Fibroblast of lung (primary cell): ENCODE measurements at regions not wholly inside any gene's neighbourhood (a gene's known extent, or its start where the extent isn't known, plus 50 kb on each side); places are given as distances from the start of the nearest gene placed in this dataset.

ENCODE experiments used
- DNase-seq, 2 donors: peaks; one replicate each; pipeline versions ENCODE4 v3.0.0 to v3.0.0-alpha.2; 2010; ENCODE audit warnings: low read depth in 2 of 2
- H2AFZ ChIP-seq: 2 replicates; pipeline ENCODE4 v1.5.1; 2012; ENCODE audit warnings: low read length, control low read depth, inconsistent platforms
- H3K27ac ChIP-seq: 2 replicates; pipeline ENCODE4 v1.5.1; 2011; ENCODE audit warnings: low read length, control low read depth; ENCODE audit not compliant: insufficient read depth
- H3K27me3 ChIP-seq: 2 replicates; pipeline ENCODE4 v1.5.1; 2011; ENCODE audit warnings: mild to moderate bottlenecking, low read length; ENCODE audit not compliant: control insufficient read depth, insufficient read depth
- H3K36me3 ChIP-seq: 2 replicates; pipeline ENCODE4 v1.5.1; 2011; ENCODE audit warnings: low read length; ENCODE audit not compliant: control insufficient read depth, insufficient read depth
- H3K4me1 ChIP-seq: 2 replicates; pipeline ENCODE4 v1.5.1; 2011; ENCODE audit warnings: low read length; ENCODE audit not compliant: control insufficient read depth, insufficient read depth; ENCODE audit errors: extremely low read depth
- H3K4me2 ChIP-seq: 2 replicates; pipeline ENCODE4 v1.5.1; 2011; ENCODE audit warnings: low read length, control low read depth; ENCODE audit not compliant: insufficient read depth; ENCODE audit errors: extremely low read depth
- H3K4me3 ChIP-seq, 4 experiments: fragments of 200-600 bp in 1 of 4; sonication (generic) in 1 of 4; replicated peaks in 1 of 4; 2 replicates each; pipeline ENCODE4 v1.5.1; 2011 to 2016; ENCODE audit warnings: low read length in 4 of 4, low read depth in 3 of 4, mild to moderate bottlenecking in 3 of 4, control low read depth in 2 of 4, inconsistent platforms in 1 of 4, mixed read lengths in 1 of 4; ENCODE audit not compliant: insufficient read depth in 1 of 4; ENCODE audit errors: control extremely low read depth in 1 of 4
- H3K79me2 ChIP-seq: 2 replicates; pipeline ENCODE4 v1.5.1; 2012; ENCODE audit warnings: mild to moderate bottlenecking, low read length, inconsistent platforms; ENCODE audit not compliant: control insufficient read depth, insufficient read depth
- H3K9ac ChIP-seq: 2 replicates; pipeline ENCODE4 v1.5.1; 2011; ENCODE audit warnings: mild to moderate bottlenecking, low read length, control low read depth; ENCODE audit not compliant: insufficient read depth
- H3K9me3 ChIP-seq: 2 replicates; pipeline ENCODE4 v1.5.1; 2012; ENCODE audit warnings: low read depth, low read length; ENCODE audit not compliant: control insufficient read depth, insufficient read depth
- H4K20me1 ChIP-seq: 2 replicates; pipeline ENCODE4 v1.5.1; 2011; ENCODE audit warnings: low read length; ENCODE audit not compliant: control insufficient read depth, insufficient read depth; ENCODE audit errors: extremely low read depth
- EZH2 ChIP-seq: IDR thresholded peaks from 2 replicates; pipeline ENCODE4 v1.5.1; 2012; ENCODE audit warnings: low read length, control low read depth, mild to moderate bottlenecking; ENCODE audit errors: missing control alignments
- TF ChIP-seq, protein P1 (sequence below), 2 donors: IDR thresholded peaks in 1 of 2; conservative IDR thresholded peaks in 1 of 2; 1 replicate in 1 of 2; 2 replicates in 1 of 2; pipeline ENCODE4 v1.5.1; 2011 to 2012; ENCODE audit warnings: low read length in 2 of 2, control low read depth in 1 of 2, inconsistent platforms in 1 of 2, low read depth in 1 of 2, mild to moderate bottlenecking in 1 of 2

DNA sequence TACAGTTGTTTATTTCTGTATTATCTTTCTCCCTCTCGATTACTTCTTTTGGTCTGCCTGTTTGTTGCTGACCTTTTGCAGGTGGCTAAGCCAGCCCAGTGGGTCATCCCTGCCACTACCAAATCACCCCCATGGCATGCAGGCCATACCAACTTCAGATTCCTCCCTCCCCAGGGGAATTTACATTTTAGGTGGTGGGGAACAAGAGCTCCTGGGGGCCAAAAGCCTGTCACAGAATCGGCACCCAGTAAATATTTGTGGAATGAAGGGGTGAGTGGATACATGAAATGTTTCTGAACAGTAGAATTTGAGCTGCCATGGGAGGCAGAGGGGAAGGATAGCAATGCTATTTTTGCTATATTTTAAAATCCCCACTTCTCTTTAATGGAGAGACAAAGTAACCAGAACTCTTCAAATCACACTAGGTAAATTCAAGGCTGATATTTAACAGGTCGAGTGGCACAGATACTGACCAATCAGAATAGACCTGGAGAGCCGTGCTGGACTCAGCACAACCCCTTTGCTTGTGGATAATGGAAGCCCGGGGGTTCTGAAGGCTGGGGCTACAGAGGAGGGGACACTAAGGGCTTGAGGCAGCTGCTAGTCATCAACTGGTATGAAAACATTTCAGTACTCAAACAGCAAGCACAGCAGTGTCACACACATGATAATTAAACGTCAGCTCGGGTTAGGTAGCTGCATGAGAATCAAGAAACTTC, 54.3 kb upstream of the SMAD3 start:
- peak; percentile 36 to 42 for DNase-seq
- H3K9me3 ChIP-seq, result no peaks in the 10 kb centered on the region
- H3K27ac ChIP-seq, result no peak overlapping the region
- H3K27me3 ChIP-seq, result no peaks in the 10 kb centered on the region
- H3K36me3 ChIP-seq, result no peaks in the 10 kb centered on the region
- no peak overlapping the region for H3K9ac ChIP-seq
- no peaks in the 10 kb centered on the region for H4K20me1 ChIP-seq
- H3K4me1 ChIP-seq, result no peaks in the 10 kb centered on the region
- H3K4me3 ChIP-seq, result no peak overlapping the region
- no peak overlapping the region for H2AFZ ChIP-seq
- no peak overlapping the region for H3K4me2 ChIP-seq
- TF ChIP-seq, protein P1, sequence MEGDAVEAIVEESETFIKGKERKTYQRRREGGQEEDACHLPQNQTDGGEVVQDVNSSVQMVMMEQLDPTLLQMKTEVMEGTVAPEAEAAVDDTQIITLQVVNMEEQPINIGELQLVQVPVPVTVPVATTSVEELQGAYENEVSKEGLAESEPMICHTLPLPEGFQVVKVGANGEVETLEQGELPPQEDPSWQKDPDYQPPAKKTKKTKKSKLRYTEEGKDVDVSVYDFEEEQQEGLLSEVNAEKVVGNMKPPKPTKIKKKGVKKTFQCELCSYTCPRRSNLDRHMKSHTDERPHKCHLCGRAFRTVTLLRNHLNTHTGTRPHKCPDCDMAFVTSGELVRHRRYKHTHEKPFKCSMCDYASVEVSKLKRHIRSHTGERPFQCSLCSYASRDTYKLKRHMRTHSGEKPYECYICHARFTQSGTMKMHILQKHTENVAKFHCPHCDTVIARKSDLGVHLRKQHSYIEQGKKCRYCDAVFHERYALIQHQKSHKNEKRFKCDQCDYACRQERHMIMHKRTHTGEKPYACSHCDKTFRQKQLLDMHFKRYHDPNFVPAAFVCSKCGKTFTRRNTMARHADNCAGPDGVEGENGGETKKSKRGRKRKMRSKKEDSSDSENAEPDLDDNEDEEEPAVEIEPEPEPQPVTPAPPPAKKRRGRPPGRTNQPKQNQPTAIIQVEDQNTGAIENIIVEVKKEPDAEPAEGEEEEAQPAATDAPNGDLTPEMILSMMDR (conservative IDR thresholded peaks at IDR 0.05 in 1 of 2, IDR thresholded peaks at IDR 0.05 in 1 of 2; ENCODE audit: low read depth in 1 of 2, low read length in 2 of 2), result no peak
- TF ChIP-seq EZH2, result no peak
- no peaks in the 10 kb centered on the region for H3K79me2 ChIP-seq

DNA sequence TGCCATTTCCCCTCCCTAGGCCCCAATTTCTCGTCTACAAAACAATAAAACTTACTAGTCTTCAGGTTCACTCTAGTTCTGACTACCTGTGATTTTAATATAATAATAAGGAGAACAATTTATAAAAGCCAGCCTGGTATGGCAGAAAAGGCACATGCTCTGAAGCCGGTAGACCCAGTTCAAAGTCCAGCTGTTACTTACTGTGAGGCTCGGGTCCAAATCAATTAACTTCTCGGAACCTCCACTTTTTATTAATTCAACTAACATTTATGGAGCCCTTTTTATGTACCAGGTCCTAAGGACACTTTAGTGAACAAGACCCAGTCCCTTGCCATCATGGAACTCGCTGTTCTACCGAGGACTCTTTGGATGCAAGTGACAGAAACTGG, 53.8 kb upstream of the SMAD3 start:
- H3K4me3 ChIP-seq, result no peak overlapping the region
- no peak overlapping the region for H2AFZ ChIP-seq
- H3K9me3 ChIP-seq, result no peaks in the 10 kb centered on the region
- H3K4me2 ChIP-seq, result no peak overlapping the region
- TF ChIP-seq, protein P1 (conservative IDR thresholded peaks at IDR 0.05 in 1 of 2, IDR thresholded peaks at IDR 0.05 in 1 of 2; ENCODE audit: low read depth in 1 of 2, low read length in 2 of 2), result no peak
- no peak for TF ChIP-seq EZH2
- DNase-seq, result no peak
- H3K27ac ChIP-seq, result no peak overlapping the region
- H3K36me3 ChIP-seq, result no peaks in the 10 kb centered on the region
- no peak overlapping the region for H3K9ac ChIP-seq
- no peaks in the 10 kb centered on the region for H3K4me1 ChIP-seq
- H3K27me3 ChIP-seq, result no peaks in the 10 kb centered on the region
- no peaks in the 10 kb centered on the region for H4K20me1 ChIP-seq
- H3K79me2 ChIP-seq, result no peaks in the 10 kb centered on the region

DNA sequence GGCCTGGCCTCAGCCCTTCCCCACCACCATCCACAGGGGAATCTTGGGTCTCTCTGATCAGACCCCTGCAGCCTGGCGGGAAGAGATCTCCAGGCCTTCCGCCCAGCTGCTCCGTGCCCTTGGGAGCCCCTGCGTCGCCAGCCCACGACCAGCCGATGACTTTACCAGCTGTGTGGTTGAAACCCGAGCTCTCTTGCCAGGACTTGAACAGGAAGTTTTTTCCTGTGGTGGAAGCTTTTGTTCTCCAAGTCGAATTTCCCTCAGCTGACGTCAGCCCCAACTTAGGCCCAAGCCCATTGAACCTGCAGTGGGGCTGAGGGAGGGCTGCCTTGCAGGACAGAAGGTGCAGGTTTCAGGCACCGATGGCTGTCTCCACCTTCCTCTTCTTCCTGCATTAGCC, 51.7 kb upstream of the SMAD3 start:
- H4K20me1 ChIP-seq, result no peaks in the 10 kb centered on the region
- H2AFZ ChIP-seq, result no peak overlapping the region
- peak; percentile 77 to 94 for DNase-seq
- no peak overlapping the region for H3K4me3 ChIP-seq
- no peaks in the 10 kb centered on the region for H3K36me3 ChIP-seq
- no peaks in the 10 kb centered on the region for H3K9me3 ChIP-seq
- no peaks in the 10 kb centered on the region for H3K27me3 ChIP-seq
- H3K79me2 ChIP-seq, result no peaks in the 10 kb centered on the region
- no peak for TF ChIP-seq EZH2
- TF ChIP-seq, protein P1 (conservative IDR thresholded peaks at IDR 0.05 in 1 of 2, IDR thresholded peaks at IDR 0.05 in 1 of 2; ENCODE audit: low read depth in 1 of 2, low read length in 2 of 2), result no peak
- no peak overlapping the region for H3K9ac ChIP-seq
- no peak overlapping the region for H3K27ac ChIP-seq
- no peaks in the 10 kb centered on the region for H3K4me1 ChIP-seq
- no peak overlapping the region for H3K4me2 ChIP-seq
